ENCODE measurements at regions not wholly inside any gene's neighbourhood (a gene's known extent, or its start where the extent isn't known, plus 50 kb on each side); places are given as distances from the start of the nearest gene placed in this dataset.

- no peaks in the 10 kb centered on the region for H4K20me1 ChIP-seq (ENCODE audit: insufficient read depth, low read length)
- no peaks in the 10 kb centered on the region for H3F3A ChIP-seq (ENCODE audit: insufficient read depth, low read length)
- no peak overlapping the region for H2AFZ ChIP-seq (ENCODE audit: low read length)
- no peaks in the 10 kb centered on the region for H3K9me3 ChIP-seq (replicated peaks; ENCODE audit: insufficient read depth, low read length)
- H3K9me2 ChIP-seq (replicated peaks; ENCODE audit: insufficient read depth, low read length), result no peaks in the 10 kb centered on the region
- no peaks in the 10 kb centered on the region for H3K4me1 ChIP-seq (ENCODE audit: low read length)
- no peaks in the 10 kb centered on the region for H3K27me3 ChIP-seq (replicated peaks; ENCODE audit: insufficient read depth, low read length)
- H3K9ac ChIP-seq (ENCODE audit: low read length), result no peak overlapping the region
- no peak overlapping the region for H3K27ac ChIP-seq (ENCODE audit: low read length)
- no peak overlapping the region for H3K4me3 ChIP-seq (ENCODE audit: low read length)
- no peak for TF ChIP-seq EZH2phosphoT487 (IDR thresholded peaks at IDR 0.05; ENCODE audit: low read length)
- no peak for TF ChIP-seq CTCF (IDR thresholded peaks at IDR 0.05; ENCODE audit: low read length)
- TF ChIP-seq EZH2 (optimal IDR thresholded peaks at IDR 0.05; ENCODE audit: low read depth, low read length), result no peak
- no peak for DNase-seq
- H3K4me2 ChIP-seq (ENCODE audit: low read depth, low read length), result no peak overlapping the region
- H3K79me2 ChIP-seq (ENCODE audit: low read length), result no peaks in the 10 kb centered on the region
- H3K36me3 ChIP-seq (replicated peaks; ENCODE audit: insufficient read depth, low read length), result no peaks in the 10 kb centered on the region
Measured at GRCh38 chr2:19548116-19548515, 189.7 kb upstream of the OSR1 start.

DNA sequence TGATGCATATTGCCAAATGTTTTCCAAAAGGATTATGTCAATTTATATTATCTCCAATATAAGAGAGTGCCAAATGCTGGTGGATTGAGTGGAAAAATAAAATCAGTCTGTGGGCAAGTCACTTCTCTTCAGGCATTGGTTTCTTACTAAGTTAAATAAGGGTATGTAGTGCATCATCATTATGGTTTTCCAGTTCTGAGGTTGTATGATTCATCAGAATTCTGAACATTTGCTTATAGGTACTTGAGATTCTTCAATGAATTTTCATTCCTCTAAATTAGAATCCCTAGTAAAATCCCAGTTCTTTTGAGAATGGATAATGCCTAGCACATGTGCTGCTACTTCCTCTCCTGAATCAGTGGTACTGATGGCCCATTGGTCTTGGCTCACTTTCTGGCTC lies 188.9 kb upstream of the OSR1 start:
- Histone ChIP-seq H3K27ac (ENCODE audit: low read length) (no peak overlapping the region), H4K20me1 (ENCODE audit: insufficient read depth, low read length) (no peaks in the 10 kb centered on the region), H3F3A (ENCODE audit: insufficient read depth, low read length) (no peaks in the 10 kb centered on the region), H3K27me3 (replicated peaks; ENCODE audit: insufficient read depth, low read length) (no peaks in the 10 kb centered on the region), H3K9me2 (replicated peaks; ENCODE audit: insufficient read depth, low read length) (no peaks in the 10 kb centered on the region), H3K79me2 (ENCODE audit: low read length) (no peaks in the 10 kb centered on the region), H3K4me1 (ENCODE audit: low read length) (no peaks in the 10 kb centered on the region), H3K9me3 (replicated peaks; ENCODE audit: insufficient read depth, low read length) (no peaks in the 10 kb centered on the region), H3K4me3 (ENCODE audit: low read length) (no peak overlapping the region), H3K9ac (ENCODE audit: low read length) (no peak overlapping the region), H3K4me2 (ENCODE audit: low read depth, low read length) (no peak overlapping the region), H3K36me3 (replicated peaks; ENCODE audit: insufficient read depth, low read length) (no peaks in the 10 kb centered on the region), H2AFZ (ENCODE audit: low read length) (no peak overlapping the region)
- TF ChIP-seq CTCF (IDR thresholded peaks at IDR 0.05; ENCODE audit: low read length) (no peak), EZH2phosphoT487 (IDR thresholded peaks at IDR 0.05; ENCODE audit: low read length) (no peak), EZH2 (optimal IDR thresholded peaks at IDR 0.05; ENCODE audit: low read depth, low read length) (no peak)
- DNase-seq, result no peak

DNA sequence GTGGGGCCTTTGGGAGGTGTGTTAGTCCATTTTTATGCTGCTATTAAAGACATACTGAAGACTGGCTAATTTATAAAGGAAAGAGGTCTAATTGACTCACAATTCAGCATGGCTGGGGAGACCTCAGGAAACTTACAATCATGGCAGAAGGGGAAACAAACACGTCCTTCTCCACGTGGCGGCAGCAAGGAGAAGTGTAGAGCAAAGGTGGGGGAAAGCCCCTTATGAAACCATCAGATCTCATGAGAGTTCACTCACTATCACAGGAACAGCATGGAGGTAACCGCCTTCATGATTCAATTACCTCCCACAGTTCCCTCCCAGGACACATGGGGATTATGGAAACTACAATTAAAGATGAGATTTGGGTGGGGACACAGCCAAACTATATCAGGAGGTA lies 187.1 kb upstream of the OSR1 start:
- Histone ChIP-seq H3K9me2 (replicated peaks; ENCODE audit: insufficient read depth, low read length) (no peaks in the 10 kb centered on the region), H3K27ac (ENCODE audit: low read length) (no peak overlapping the region), H3K4me1 (ENCODE audit: low read length) (no peaks in the 10 kb centered on the region), H3K27me3 (replicated peaks; ENCODE audit: insufficient read depth, low read length) (no peaks in the 10 kb centered on the region), H3K9ac (ENCODE audit: low read length) (no peak overlapping the region), H2AFZ (ENCODE audit: low read length) (no peak overlapping the region), H3K9me3 (replicated peaks; ENCODE audit: insufficient read depth, low read length) (no peaks in the 10 kb centered on the region), H4K20me1 (ENCODE audit: insufficient read depth, low read length) (no peaks in the 10 kb centered on the region), H3K4me3 (ENCODE audit: low read length) (no peak overlapping the region), H3K79me2 (ENCODE audit: low read length) (no peaks in the 10 kb centered on the region), H3K4me2 (ENCODE audit: low read depth, low read length) (no peak overlapping the region), H3F3A (ENCODE audit: insufficient read depth, low read length) (peaks cover 4% of the 10 kb centered on the region; the same call in 1 of the 2 replicates), H3K36me3 (replicated peaks; ENCODE audit: insufficient read depth, low read length) (no peaks in the 10 kb centered on the region)
- no peak for DNase-seq
- TF ChIP-seq CTCF (IDR thresholded peaks at IDR 0.05; ENCODE audit: low read length) (peak; percentile 27; the same call in 1 of the 2 replicates), EZH2phosphoT487 (IDR thresholded peaks at IDR 0.05; ENCODE audit: low read length) (no peak), EZH2 (optimal IDR thresholded peaks at IDR 0.05; ENCODE audit: low read depth, low read length) (no peak)

Data from MM.1S (cell line).